ENCODE measurements at regions not wholly inside any gene's neighbourhood (a gene's known extent, or its start where the extent isn't known, plus 50 kb on each side); places are given as distances from the start of the nearest gene placed in this dataset.
"Not testable (repeated sequence)": the region's sequence is repeated elsewhere in the genome, so short reads cannot be mapped to it uniquely, and the experiment has no call there.

GRCh38 chr9:32177396-32177795 lies 207.0 kb upstream of the ACO1 start:
- no peak for DNase-seq

- DNase-seq: no peak
Observed at GRCh38 chr9:32180597-32180996, 203.8 kb upstream of the ACO1 start.

- DNase-seq: no peak
Observed at GRCh38 chr9:32200241-32200640, 184.2 kb upstream of the ACO1 start.

GRCh38 chr9:32200896-32201295 lies 183.5 kb upstream of the ACO1 start:
- no peak for DNase-seq

- not testable (repeated sequence) for DNase-seq
Observed at GRCh38 chr9:32209164-32209563, 175.3 kb upstream of the ACO1 start.

- DNase-seq: no peak
Observed at GRCh38 chr9:32218100-32218767, 166.2 kb upstream of the ACO1 start.

- no peak for DNase-seq
Observed at GRCh38 chr9:32220750-32221149, 163.7 kb upstream of the ACO1 start.

GRCh38 chr9:32234451-32234850 lies 150.0 kb upstream of the ACO1 start:
- DNase-seq: no peak

GRCh38 chr9:32247168-32247567 lies 137.3 kb upstream of the ACO1 start:
- DNase-seq: no peak

GRCh38 chr9:32248189-32248712 lies 136.2 kb upstream of the ACO1 start:
- no peak for DNase-seq

- DNase-seq: peak; percentile 53 to 57
Observed at GRCh38 chr9:32251539-32251938, 132.9 kb upstream of the ACO1 start.

GRCh38 chr9:32253731-32254130 lies 130.7 kb upstream of the ACO1 start:
- DNase-seq: no peak

GRCh38 chr9:32255026-32255425 lies 129.4 kb upstream of the ACO1 start:
- no peak for DNase-seq

- DNase-seq: no peak
Observed at GRCh38 chr9:32258482-32258881, 126.0 kb upstream of the ACO1 start.

GRCh38 chr9:32260151-32260862 lies 124.1 kb upstream of the ACO1 start:
- no peak for DNase-seq

- DNase-seq: no peak
Observed at GRCh38 chr9:32264170-32264864, 120.1 kb upstream of the ACO1 start.

- no peak for DNase-seq
Observed at GRCh38 chr9:32265037-32265436, 119.4 kb upstream of the ACO1 start.

GRCh38 chr9:32278991-32279390 lies 105.5 kb upstream of the ACO1 start:
- no peak for DNase-seq

- DNase-seq: no peak
Observed at GRCh38 chr9:32289756-32290155, 94.7 kb upstream of the ACO1 start.

- DNase-seq: no peak
Observed at GRCh38 chr9:32291370-32291769, 93.1 kb upstream of the ACO1 start.

- DNase-seq: no peak
Observed at GRCh38 chr9:32292611-32293010, 91.8 kb upstream of the ACO1 start.

- no peak for DNase-seq
Observed at GRCh38 chr9:32293091-32293490, 91.4 kb upstream of the ACO1 start.

GRCh38 chr9:32294106-32294505 lies 90.3 kb upstream of the ACO1 start:
- DNase-seq: no peak

GRCh38 chr9:32300373-32300772 lies 84.1 kb upstream of the ACO1 start:
- DNase-seq: no peak
